ENCODE measurements at regions not wholly inside any gene's neighbourhood (a gene's known extent, or its start where the extent isn't known, plus 50 kb on each side); places are given as distances from the start of the nearest gene placed in this dataset.

DNA sequence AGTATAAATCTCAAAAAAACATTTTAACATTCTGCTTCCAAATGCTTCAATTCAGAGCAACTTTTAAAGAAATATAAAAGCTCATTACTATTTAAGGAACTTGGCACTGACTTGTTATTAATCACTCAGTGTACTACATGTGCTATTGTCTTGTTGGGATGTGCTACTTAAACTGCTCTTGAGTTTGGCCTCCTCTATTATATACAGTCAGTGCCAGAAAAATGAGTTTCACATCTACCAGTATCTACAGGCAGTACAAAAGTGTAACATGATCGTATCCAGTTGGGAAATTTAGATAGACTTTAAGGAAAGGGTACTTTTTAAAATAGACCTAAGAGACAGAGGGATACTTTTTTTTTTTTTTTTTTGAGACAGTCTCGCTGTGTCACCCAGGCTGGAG is 627.3 kb upstream of the SLC35B3 start:
- TF ChIP-seq CTCF (IDR thresholded peaks at IDR 0.05) (no peak), POLR2A (IDR thresholded peaks at IDR 0.05) (no peak)
